ENCODE measurements at regions not wholly inside any gene's neighbourhood (a gene's known extent, or its start where the extent isn't known, plus 50 kb on each side); places are given as distances from the start of the nearest gene placed in this dataset.

DNA sequence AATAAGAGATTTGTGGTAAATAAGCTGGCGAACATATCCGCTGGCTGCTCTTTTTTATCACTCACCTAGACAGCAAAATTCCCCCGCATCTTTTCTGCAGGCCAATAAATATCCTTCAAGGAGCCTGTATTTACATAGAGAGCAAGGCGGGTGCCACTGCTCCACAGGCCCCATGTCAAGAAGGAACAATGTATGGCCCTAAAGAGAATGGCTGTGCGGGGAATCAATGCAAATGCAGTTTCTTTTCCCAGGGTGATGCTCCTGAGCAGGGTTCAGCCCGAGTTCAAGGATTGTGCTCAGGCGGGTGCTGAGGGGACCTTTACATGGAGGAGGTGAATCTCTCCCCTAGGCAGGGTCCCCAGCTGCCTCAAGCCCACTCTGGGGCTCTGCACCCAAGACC lies 494.2 kb upstream of the ZMIZ1 start:
- DNase-seq: no peak

DNA sequence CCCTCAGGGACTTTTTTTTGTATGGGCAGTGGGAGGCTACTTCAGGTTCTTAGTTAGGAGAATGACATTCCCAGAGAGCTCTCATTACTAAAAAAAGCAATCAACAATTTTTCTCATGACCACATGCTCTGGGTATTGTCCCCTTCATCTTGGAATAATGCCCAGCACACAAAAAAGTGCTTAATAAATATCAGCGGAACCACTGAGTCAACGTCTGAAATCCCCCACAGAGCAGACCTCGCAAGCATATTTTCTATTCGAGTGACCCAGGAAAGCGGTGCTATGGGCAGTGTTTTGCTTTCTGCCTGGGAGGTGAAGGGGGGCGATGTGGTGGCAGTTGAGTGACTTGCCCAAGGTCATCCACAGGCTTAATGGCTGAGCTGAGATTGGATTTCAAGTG lies 493.4 kb upstream of the ZMIZ1 start:
- no peak for DNase-seq

DNA sequence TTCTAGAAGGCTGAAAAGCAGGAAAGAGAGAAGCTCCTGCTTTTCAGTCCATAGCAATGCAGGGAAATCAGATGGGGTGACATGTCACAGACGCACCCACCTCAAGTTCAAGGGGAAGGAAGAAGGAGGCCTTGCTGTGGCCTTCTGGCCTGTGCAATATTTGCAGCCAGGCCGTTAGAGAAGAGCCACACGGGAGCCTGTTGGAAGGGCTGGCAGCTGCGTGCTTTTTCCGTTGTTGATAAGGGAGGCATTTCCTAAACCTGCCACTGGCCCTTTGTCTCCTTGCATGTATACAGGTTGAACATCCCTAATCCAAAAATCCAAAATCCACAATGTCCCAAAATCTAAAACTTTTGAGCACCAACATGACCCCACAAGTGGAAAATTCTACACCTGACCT lies 492.5 kb upstream of the ZMIZ1 start:
- no peak for DNase-seq

DNA sequence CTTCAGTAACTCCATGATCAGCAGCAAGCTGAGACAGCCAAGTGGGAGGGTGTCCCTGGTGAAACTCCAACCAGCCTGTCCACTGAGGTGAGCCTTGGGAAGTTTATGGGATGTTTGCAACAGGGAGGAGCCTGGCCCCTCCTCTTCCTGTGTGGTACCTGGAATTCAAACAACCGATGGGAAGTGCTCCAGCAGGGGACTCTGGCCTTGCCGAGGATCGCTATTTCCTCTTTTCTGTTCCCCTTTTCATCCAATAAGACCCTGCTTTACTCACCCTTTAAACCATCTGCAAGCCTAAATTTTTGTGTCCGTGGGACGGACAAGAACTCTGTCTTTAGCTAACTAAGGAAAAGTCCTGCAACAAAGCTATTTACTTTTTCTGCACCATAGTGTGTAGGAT lies 491.1 kb upstream of the ZMIZ1 start:
- DNase-seq: peak; percentile 33

DNA sequence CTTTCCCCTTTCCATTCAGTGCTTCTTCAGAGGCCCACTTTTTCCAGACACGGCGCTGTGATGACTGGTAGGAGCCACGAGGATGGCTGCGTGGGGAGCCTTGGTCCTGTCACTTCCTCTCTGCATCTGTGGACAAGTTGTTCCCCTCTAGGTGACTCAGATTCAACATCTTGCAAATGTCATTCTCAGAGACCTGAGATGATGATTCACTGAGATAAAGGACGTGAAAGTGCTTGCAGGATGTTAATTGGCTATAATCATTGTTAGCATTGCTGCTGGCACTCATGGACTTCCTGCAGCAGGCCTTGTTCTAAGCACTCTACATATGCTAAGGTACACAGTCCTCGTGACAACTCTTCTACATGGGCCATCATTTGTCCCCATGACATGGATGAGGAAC lies 489.8 kb upstream of the ZMIZ1 start:
- DNase-seq: no peak

DNA sequence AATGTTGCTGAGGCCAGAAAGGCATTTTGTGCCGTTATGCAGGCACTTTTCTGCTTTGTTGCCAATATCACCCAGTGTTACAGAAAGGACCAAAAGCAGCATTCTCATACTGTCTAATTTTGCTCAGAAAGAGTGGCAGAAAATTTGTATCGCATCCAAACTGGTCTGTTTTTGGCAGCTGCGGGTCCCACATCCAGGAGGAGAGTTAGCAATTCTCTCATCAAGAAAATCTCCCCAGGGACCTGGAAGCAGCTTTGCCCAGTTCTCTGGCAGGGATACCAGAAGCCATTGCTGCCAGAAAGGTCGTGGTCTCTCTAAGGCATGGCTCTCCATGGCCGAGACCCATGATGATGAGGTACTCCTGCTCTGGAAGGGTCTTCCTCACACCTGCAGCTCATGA lies 489.2 kb upstream of the ZMIZ1 start:
- DNase-seq: no peak

DNA sequence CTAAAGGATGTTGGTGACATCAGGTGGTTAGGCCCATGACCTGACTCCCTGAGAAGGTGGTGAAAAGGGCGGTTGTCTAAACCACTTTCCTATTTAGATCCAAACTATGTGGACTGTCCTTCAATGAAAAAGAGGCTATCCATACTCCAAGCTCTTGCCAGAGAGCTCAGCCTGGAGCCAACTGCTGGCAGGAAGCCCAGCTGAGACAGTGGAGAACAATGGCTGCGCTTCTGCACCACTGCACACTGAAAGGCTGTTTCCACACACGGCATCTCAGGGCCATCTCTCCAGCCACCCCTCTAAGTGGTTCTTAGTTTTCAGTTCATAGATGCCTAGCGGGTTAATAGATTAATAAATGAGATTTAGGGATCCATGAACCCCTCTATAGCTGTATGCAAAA lies 488.8 kb upstream of the ZMIZ1 start:
- DNase-seq: no peak

DNA sequence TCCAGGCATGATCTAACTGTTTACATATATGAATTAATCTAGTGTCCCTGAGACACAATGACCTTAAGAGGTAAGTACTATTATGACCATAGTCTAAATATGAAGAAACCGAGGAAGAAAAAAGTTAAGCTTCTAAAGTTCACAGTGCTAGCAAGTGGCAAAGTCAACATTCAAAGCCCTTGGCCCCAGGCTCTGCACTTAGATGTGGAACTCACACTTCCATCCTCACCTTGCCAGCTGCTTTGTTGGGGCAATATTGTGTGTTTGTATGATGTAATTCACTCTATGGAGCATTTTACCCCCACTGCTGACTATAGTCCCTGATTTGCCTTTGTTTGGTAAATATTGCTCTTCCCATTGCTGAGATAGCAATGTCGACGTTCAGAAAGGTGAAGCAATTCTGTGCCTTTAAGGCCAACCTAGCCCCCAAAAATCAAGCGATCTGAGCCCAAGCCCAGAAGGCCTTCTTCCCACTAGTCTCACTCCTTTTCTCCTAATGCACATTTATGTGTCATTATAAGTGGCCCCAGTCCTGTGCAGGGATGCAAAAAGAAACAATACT lies 487.6 kb upstream of the ZMIZ1 start:
- DNase-seq: no peak

DNA sequence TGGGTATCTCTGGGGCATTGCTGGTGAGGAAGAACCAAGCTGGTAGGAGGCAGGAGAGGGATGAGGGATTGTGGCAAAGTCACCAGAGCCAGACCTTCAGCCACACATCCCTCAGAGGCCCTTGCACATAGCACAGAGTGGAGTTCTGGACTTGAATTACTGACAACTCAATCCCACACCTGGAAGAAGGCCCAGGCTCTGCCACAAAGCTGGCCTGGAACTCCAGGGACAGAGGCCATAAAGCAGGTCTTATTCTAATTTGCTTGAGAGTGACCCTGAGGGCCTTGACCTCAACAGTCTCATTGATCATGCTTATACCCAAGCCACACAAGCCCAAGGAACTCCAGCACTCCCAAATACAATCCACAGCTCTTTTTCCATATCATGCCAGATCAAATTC lies 486.2 kb upstream of the ZMIZ1 start:
- no peak for DNase-seq

DNA sequence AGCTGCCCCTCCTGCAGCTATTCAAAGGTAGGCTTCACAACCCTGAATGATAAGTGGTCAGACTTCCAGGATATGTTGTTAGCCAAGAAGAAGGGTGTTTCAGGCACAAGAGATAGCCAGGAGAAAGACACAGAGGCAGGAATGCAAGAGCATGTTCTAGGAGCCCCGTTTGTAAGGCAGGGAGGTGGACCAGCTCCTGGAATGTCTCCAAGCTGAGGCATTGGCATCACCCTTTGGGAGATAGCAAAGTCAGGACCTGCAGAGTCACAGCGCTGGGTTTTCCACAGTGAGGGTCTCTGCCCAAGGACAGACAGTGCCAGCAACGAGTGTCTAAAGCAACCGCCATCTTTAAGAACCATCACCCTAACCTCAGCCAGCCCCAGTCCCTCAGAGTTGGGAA lies 484.5 kb upstream of the ZMIZ1 start:
- DNase-seq: no peak

DNA sequence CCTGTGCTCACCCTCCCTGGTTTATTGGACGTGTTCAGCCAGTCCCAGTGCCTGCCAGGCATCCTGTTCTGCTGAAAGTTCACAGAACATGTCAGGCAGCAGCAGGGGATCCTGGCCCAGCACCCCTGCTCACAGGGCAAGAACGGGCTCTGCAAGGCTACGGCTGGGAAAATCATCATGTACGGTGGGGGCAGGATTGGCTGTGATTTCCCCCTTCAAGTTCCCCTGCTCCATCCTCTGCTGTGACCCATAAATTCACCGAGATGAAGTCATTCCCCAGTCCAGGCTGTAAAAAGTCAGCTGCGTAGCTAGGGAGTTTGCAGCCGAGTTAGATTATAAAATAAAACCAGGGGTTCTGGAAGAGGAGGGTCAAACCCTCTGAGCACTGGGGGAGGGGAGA lies 484.1 kb upstream of the ZMIZ1 start:
- DNase-seq: no peak

DNA sequence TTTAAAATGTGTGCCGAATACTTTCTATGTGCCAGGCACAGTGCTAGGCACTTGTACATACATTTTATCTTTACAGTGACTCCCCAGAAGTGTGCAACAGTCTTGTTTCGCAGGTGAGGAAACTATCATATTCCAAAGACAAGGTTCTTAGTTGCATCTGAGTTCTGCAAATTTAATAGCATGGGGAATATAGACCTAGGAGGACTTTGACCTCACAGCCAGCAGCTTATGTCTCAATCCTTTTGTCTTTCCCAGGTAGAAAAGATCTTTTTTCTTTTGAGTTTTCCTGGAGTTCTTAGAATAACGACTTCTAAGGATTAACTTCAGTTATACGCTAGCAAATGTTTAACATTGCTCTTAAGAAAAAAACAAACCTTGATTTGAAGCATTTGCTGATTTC lies 482.8 kb upstream of the ZMIZ1 start:
- no peak for DNase-seq

DNA sequence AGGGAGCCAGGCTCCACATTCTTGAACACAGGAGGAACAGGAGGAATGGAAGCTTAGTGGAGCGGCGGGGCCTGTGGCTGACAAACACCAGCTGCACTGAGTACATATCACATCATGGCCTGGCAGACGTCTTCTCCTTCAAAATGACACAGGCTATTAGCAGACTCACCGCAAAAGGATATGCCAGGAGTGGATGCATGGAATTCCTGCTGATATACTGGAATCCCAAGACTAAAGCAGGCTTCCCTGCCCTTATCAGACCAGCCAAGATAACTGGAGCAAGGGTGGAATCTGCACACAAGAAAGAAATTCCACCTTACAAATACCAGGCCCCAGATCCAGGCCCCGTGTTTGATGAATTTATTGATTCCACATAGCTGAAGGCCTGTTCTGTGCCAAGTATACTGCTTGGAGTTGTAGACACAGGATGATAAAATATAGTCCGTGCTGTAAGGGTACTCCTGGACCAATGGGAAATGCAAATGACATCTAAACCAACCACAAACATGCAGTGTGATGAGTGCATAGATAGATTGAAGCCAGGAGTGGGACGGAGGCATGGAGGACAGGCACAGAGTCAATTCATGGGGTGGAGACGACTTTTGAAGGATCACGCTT lies 480.5 kb upstream of the ZMIZ1 start:
- no peak for DNase-seq

DNA sequence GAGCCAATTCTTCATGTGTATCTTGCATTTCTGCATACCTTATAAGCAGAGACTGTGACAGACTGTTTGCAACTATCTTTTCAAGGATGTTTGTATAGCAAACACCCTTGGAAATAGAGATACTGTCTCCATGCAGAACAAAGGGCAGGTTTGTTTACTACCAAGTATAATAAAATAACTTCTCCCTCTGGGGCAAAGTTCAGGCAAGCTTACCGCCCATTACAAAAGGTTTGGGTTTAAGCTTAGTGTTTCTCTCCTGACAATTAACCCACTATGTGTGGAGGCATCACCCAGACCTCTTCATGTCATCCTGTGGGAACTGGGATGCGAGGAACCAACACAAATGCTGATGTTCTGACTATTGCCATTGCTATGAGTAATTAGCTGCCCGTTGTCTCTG lies 479.1 kb upstream of the ZMIZ1 start:
- DNase-seq: no peak

DNA sequence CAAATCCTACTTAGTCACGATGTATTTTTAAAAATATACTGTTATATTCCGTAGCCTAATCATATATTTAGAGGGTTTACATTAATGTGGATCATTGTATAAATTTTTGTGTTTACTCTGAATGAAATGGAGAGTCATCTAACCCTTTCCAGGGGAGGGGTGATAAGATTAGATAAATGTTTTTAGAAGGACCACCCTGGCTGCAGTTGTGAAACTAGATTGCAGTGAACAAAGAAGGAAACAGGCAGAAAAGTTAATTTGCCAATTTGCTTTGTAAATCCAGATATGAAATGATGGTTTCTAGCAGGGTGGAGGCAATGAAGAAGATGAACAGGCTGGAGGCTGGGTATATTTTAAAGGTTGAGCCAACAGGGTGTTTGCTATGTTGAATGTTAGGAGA lies 477.7 kb upstream of the ZMIZ1 start:
- DNase-seq: no peak

DNA sequence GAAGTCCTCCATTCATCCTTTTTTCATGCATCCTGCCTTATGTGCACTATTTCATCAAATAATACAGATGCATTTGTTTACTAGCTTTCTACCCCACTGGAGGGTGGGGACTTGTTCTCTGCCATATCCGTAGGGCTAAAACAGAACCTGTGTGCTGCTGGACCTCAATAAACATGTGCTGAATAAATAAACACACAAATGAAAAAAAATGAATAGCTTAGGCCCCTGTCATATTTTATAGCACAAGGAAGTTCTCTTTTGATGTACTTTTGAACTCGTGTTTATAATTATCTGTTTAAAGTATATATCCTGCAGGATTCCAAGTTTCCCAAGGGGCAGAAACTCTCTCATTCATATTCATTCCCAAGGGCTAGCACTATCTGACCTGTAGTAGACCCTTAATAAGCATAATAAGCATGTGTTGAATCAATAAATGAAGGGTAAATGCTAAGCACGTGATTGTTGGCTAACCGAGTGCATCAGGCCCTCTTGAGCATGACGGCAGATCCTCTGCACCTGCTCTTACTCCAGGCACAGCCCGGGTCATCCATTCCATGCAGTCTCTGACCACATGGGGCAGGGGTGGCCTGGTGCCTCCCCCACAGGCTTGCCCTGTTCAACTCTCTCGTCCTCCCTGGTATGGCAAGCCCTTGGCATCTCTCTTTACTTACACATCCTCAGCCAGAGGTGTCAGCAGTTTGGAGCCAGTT lies 474.1 kb upstream of the ZMIZ1 start:
- DNase-seq: no peak

DNA sequence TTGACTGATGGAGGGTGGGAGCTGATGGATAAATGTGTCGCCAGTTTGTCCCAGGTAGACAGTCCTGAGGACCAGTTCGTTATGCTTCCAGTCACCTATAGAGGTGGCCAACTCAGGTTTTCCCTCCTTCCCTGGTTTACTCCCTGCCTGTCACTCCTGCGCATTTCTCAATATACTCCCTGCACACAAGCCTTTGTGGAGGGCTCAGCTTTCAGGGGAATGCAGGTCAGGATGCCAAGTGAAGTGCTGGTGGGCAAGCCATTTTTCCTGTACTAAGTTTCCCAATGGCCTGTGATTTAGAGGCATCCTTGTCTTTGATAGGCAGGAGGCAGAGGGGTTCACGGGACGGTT lies 473.5 kb upstream of the ZMIZ1 start:
- no peak for DNase-seq

DNA sequence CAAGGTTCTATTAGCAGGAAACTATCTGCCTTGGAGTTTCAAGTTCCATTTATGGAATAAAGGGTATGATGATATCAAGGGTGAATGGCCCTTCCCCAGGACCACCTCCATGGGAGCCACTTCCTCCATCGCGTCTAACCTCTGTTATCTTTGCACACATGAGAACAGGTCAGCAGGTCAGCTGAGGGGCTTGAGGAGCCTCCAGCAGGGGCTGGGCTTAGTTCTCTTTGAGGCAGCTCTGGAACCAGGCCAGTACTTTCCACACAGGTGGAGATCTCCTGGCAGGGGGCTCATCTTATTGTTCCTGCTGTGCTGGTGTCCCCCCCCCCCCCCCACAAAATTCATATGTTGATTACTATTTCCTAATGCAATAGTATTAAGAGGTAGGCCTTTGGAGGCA lies 472.2 kb upstream of the ZMIZ1 start:
- DNase-seq: no peak

DNA sequence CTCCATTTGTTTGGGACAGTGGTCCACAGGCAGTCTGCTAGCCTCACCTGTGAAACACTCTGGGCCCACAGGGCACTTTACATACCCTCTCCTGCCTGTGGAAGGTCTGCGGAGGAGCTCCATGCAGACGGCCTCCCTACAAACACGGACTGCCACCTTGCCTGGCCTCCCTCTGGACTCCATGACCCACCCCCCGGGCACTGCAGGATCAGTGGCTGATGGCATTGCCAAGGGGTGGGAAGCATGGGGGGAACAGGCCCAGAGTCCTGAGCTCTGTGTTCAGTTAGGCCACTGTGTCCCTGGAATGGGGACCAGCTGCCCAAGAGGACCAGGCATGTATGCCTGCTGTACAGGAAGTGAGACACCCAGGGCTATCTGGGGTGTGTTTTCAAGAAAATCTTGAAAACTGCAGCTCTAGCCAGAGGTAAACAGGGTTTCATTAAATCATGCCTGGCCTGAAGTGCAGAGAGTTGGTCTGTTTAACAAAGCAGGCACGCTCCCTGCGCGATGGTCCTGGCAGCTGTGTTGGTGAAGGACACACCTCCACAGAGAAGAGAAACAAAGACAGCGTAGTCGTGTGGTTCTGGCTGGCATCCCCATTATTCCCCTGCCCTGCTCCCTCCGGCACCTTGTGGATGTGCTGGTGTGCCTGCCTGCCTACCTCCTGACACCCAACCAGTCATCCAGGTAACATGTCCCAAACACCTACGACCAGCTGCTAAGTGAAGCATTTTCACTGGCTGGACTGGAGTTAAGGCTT lies 470.8 kb upstream of the ZMIZ1 start:
- no peak for DNase-seq

DNA sequence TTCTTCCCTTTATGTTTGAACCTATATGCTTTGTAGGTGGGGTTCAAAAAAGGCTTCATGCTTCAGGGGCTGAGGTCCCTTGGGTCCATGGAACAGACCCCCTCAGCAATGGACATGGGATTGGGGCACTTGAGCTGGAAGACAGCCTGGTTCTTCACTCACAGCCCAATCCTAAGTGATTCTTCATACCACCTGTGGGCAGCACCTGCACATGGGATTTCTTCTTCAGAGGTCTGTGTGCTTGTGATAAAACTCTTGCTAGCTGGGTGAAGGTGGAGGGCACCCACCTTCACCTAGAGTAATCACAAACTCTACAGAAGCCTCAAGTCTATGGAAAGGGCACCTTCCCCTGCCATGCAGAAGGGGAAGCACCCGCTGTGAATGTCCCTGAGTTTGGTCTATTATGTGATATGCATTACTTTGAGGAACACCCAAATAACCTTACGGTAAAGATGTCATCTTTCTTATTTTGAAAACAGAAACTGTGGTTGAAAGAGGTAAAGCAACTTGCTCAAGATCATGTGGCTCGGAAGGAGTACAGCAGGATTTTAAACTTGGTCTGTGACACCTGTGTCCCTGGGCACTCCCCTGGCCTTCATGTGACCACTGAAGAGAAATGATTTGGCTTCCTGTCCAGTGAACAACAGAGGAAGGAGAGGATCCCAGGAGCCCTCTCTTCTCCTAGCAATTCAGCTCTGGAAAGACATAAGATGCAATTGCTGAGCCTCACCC lies 469.5 kb upstream of the ZMIZ1 start:
- DNase-seq: no peak

DNA sequence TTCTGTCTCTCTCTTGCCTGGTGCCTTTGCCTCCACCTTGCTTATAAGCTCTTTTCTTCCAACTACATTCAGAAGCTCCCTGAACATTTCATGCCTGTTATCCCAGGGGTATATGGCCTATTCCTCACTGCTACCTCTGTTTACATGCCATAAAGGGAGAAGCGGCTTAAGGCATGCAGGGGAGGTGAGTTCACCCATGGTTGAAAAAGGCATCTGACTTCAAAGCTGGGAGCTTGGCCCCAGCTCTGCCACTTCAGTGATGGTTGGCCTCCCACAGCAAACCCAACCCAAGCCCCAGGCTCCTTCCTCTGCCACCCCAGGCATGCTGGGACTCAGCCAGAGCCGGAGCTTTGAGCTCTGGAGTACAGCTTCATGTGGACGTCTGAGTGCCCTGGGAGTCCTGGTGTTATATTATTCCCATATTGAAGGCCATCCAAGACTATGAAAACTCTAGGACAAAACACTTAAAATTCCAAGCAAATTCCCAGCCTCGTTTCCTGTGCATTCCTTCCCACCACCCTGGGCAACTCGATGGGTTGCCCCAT lies 468.6 kb upstream of the ZMIZ1 start:
- no peak for DNase-seq

DNA sequence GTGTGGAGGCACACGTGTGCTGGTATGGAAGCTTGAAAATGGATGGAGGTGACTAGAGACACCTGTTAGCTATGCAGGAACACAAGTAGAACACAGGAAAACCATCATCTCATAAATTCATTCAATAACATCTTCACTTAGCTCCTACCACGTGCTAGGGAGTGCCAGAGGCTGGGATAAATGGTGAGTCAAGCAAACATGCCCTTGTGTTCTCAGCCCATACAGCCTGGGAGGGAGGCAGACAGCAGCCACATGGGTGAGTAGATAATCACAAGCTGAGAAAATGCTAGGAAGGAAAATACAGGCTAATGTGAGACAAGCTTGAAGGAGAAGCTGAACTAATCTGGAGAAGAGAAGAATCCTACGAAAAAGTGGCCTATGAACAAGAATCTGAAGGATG lies 468.0 kb upstream of the ZMIZ1 start:
- no peak for DNase-seq

Data from OCI-M1 (cell line).